ENCODE measurements at regions not wholly inside any gene's neighbourhood (a gene's known extent, or its start where the extent isn't known, plus 50 kb on each side); places are given as distances from the start of the nearest gene placed in this dataset.

- TF ChIP-seq ZBTB33 (CRISPR knock-in tag; IDR thresholded peaks at IDR 0.05): no peak
- no peak for TF ChIP-seq POLR2H (tag; IDR thresholded peaks at IDR 0.05; ENCODE audit: low read depth)
- no peak for TF ChIP-seq NFRKB (IDR thresholded peaks at IDR 0.05; ENCODE audit: low read depth)
Observed at GRCh38 chr5:112512901-112513300, 93.8 kb upstream of the EPB41L4A start (continued).

GRCh38 chr5:112514111-112514510 is 95.0 kb upstream of the EPB41L4A start:
- Histone ChIP-seq H3K9ac (ENCODE audit: insufficient read depth in 1 of 2, low read depth in 2 of 2, low read length in 2 of 2) (no peak overlapping the region), H3K79me2 (ENCODE audit: control insufficient read depth, insufficient read depth, low read length) (no peaks in the 10 kb centered on the region), H3K4me2 (ENCODE audit: insufficient read depth, low read length) (no peak overlapping the region), H3K4me3 (no peak overlapping the region), H3K27me3 (ENCODE audit: control insufficient read depth in 2 of 2, insufficient read depth in 2 of 2, low read length in 2 of 2) (no peaks in the 10 kb centered on the region), H3K9me1 (ENCODE audit: control insufficient read depth, insufficient read depth, low read length) (no peaks in the 10 kb centered on the region), H4K20me1 (replicated peaks; ENCODE audit: control insufficient read depth, insufficient read depth, low read length) (no peaks in the 10 kb centered on the region), H3K4me1 (replicated peaks in 1 of 2; ENCODE audit: control insufficient read depth in 2 of 2, insufficient read depth in 2 of 2, low read length in 2 of 2) (no peaks in the 10 kb centered on the region), H2AFZ (ENCODE audit: low read depth, low read length) (no peak overlapping the region), H3K36me3 (ENCODE audit: control insufficient read depth, insufficient read depth, low read length) (no peaks in the 10 kb centered on the region), H3K27ac (ENCODE audit: extremely low read depth, low read depth, low read length) (no peak overlapping the region), H3K9me3 (replicated peaks; ENCODE audit: control insufficient read depth, insufficient read depth, low read depth, low read length) (0 out of 2 replicates have a peak, but pooled peaks cover 1% of the 10 kb centered on the region)
- CTCF ChIA-PET (ENCODE audit: low intra/inter-chr PET ratio): no interaction called here
- in situ Hi-C loops (cut with MboI) (no loop called here), intact Hi-C loops (cut with micrococcal nuclease) (no loop called here)
- no peak for FAIRE-seq
- no peak for ATAC-seq
- peak in 1 of 4 experiments; percentile 21 for DNase-seq (ENCODE audit: extremely low read depth in 1 of 4, low spot score in 3 of 4)
- POLR2A ChIA-PET: interaction anchor here (0.6 to 1.1 kb wide), 4 partner anchors 17 to 1018 kb away, joined by 3 to 5 read pairs (median 3); no protein-coding TSS in a partner anchor
- TF ChIP-seq MYC (IDR thresholded peaks at IDR 0.05; ENCODE audit: low read depth, low read length) (0 out of 2 replicates have a peak, but pooled peaks have one; percentile 16), MYC (CRISPR knock-in tag; IDR thresholded peaks at IDR 0.05; ENCODE audit: borderline replicate concordance, low read depth) (no peak), TAL1 (IDR thresholded peaks at IDR 0.05) (peak; percentile 55), CXXC5 (CRISPR knock-in tag; IDR thresholded peaks at IDR 0.05) (peak; percentile 23; the same call in 1 of the 2 replicates), SMAD4 (CRISPR knock-in tag; conservative IDR thresholded peaks at IDR 0.05) (0 out of 2 replicates have a peak, but pooled peaks have one; percentile 29), CBFA2T3 (IDR thresholded peaks at IDR 0.05) (peak; percentile 54), ZNF274 (IDR thresholded peaks at IDR 0.05; ENCODE audit: borderline replicate concordance, low read depth, low read length) (no peak), SMARCC2 (IDR thresholded peaks at IDR 0.05; ENCODE audit: low read depth) (no peak), L3MBTL2 (IDR thresholded peaks at IDR 0.05) (peak; percentile 50; the same call in 1 of the 2 replicates), BHLHE40 (IDR thresholded peaks at IDR 0.05; ENCODE audit: low read length) (peak; percentile 61; the same call in 1 of the 2 replicates), NCOR1 (IDR thresholded peaks at IDR 0.05) (peak; percentile 34; the same call in 1 of the 2 replicates), SOX6 (IDR thresholded peaks at IDR 0.05) (0 out of 2 replicates have a peak, but pooled peaks have one; percentile 36), MTA2 (IDR thresholded peaks at IDR 0.05; ENCODE audit: low read depth) (peak; percentile 37; the same call in 1 of the 2 replicates), CCNT2 (IDR thresholded peaks at IDR 0.05; ENCODE audit: borderline replicate concordance, extremely low read depth, insufficient read length, low read depth, low read length) (peak; percentile 16), TCF3 (CRISPR knock-in tag; IDR thresholded peaks at IDR 0.05) (peak; percentile 49; the same call in 1 of the 2 replicates), CREM (IDR thresholded peaks at IDR 0.05; ENCODE audit: low read depth) (no peak), ARID1B (IDR thresholded peaks at IDR 0.05) (peak; percentile 63), DPF2 (IDR thresholded peaks at IDR 0.05) (0 out of 2 replicates have a peak, but pooled peaks have one; percentile 16), ZNF184 (CRISPR knock-in tag; IDR thresholded peaks at IDR 0.05) (no peak)
- 41% methylated on average over 2 of the region's 2 CpGs for WGBS (ENCODE audit: insufficient coverage, low coverage, missing lambda C conversion rate)
- no TSS peak for BruUV-seq (replicated peaks)
